Smooth muscle cell (in vitro differentiated cells): ENCODE measurements at regions not wholly inside any gene's neighbourhood (a gene's known extent, or its start where the extent isn't known, plus 50 kb on each side); places are given as distances from the start of the nearest gene placed in this dataset.

Experiments
- DNase-seq: peaks from one replicate; lab custom pipeline; 2025; ENCODE audit not compliant: unreplicated experiment; lab: John Stamatoyannopoulos, UW
- H2AFZ ChIP-seq: fragments of 200-600 bp; sonication (generic); 2 replicates; pipeline ENCODE4 v1.6.0; 2016; ENCODE audit warnings: antibody characterized with exemption, low read depth, mild to moderate bottlenecking
- H3F3A ChIP-seq: fragments of 200-600 bp; sonication (generic); 2 replicates; pipeline ENCODE4 v1.6.0; 2017; ENCODE audit warnings: antibody characterized with exemption, low read depth
- H3K27ac ChIP-seq: fragments of 200-600 bp; sonication (generic); 2 replicates; pipeline ENCODE4 v1.5.1; 2016; ENCODE audit warnings: low read depth, mild to moderate bottlenecking
- H3K27me3 ChIP-seq: fragments of 200-600 bp; sonication (generic); 2 replicates; pipeline ENCODE4 v1.6.1; 2016; ENCODE audit warnings: low read depth, mild to moderate bottlenecking
- H3K36me3 ChIP-seq: fragments of 200-600 bp; sonication (generic); 2 replicates; pipeline ENCODE4 v1.5.1; 2016; ENCODE audit warnings: low read depth
- H3K4me1 ChIP-seq: fragments of 200-600 bp; sonication (generic); 2 replicates; pipeline ENCODE4 v1.5.1; 2016; ENCODE audit warnings: low read depth
- H3K4me2 ChIP-seq: fragments of 200-600 bp; sonication (generic); 2 replicates; pipeline ENCODE4 v1.6.0; 2016; ENCODE audit warnings: mild to moderate bottlenecking
- H3K4me3 ChIP-seq: fragments of 200-600 bp; sonication (generic); 2 replicates; pipeline ENCODE4 v1.5.1; 2016; ENCODE audit warnings: mild to moderate bottlenecking
- H3K79me2 ChIP-seq: fragments of 200-600 bp; sonication (generic); 2 replicates; pipeline ENCODE4 v1.6.0; 2016; ENCODE audit warnings: low read depth, mild to moderate bottlenecking
- H3K9ac ChIP-seq: fragments of 200-600 bp; sonication (generic); 2 replicates; pipeline ENCODE4 v1.6.0; 2016; ENCODE audit warnings: low read depth
- H3K9me3 ChIP-seq: fragments of 200-600 bp; sonication (generic); replicated peaks from 2 replicates; pipeline ENCODE4 v1.5.1; 2016; ENCODE audit warnings: low read depth
- H4K20me1 ChIP-seq: fragments of 200-600 bp; sonication (generic); 2 replicates; pipeline ENCODE4 v1.6.0; 2016; ENCODE audit warnings: low read depth
- CTCF ChIP-seq: fragments of 200-600 bp; sonication (generic); IDR thresholded peaks from 2 replicates; pipeline ENCODE4 v1.5.1; 2017; ENCODE audit warnings: borderline replicate concordance, mild to moderate bottlenecking, antibody characterized with exemption; ENCODE audit not compliant: insufficient read depth, poor library complexity, severe bottlenecking
- WGBS: methylation state at CpG from one replicate; pipeline ENCODE4 v1.1.7; 2016; ENCODE audit warnings: low lambda C conversion rate; 5-methylcytosine and 5-hydroxymethylcytosine counted together

DNA sequence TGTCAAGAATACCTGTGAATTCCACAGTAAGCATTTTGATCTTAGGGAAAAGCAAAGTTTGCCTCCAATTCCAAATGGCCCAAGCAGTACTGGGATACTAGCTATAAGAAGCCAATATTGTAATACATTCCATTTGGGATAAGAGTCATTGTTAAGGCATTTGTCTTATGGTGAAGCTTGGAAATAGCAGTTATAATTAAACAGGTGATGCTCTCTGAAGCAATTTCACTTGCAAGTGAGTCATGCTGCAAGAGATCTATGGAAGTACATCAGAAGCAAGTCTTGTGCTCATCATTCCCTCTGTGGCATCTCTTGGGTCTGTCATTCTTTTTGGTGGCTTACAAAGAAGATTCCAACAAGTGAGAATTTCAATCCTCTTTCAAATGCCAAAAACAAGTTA lies 386.4 kb upstream of the RPS6KA3 start:
- Histone ChIP-seq H3K27me3 (no peaks in the 10 kb centered on the region), H3K9me3 (peaks cover 3% of the 10 kb centered on the region), H3K4me3 (no peak overlapping the region), H3K27ac (no peak overlapping the region), H3K4me1 (no peaks in the 10 kb centered on the region), H3F3A (no peaks in the 10 kb centered on the region), H4K20me1 (no peaks in the 10 kb centered on the region), H3K9ac (no peak overlapping the region), H2AFZ (no peak overlapping the region), H3K36me3 (no peaks in the 10 kb centered on the region), H3K4me2 (no peak overlapping the region), H3K79me2 (no peaks in the 10 kb centered on the region)
- no peak for DNase-seq
- no peak for TF ChIP-seq CTCF

DNA sequence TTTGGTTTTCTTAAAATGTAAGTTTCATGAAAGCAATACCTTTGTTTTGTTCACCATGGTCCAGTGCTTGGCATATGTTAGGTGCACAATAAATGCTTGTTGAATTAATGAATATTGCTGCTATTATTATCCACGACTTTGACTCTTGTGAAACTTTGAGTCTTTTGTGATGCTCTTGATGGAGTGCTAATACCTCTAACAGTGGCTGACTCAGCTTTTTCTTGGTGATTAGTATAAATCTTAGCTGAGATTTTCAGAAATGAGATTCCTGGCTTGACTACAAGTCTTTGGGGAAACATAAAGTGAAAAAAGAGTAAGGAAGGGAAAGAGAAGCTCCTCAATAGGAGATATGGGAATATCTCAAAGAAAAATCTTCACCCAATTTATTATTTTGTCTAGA lies 375.2 kb upstream of the RPS6KA3 start:
- Histone ChIP-seq H3K27me3 (no peaks in the 10 kb centered on the region), H3K79me2 (no peaks in the 10 kb centered on the region), H4K20me1 (no peaks in the 10 kb centered on the region), H3K4me3 (no peak overlapping the region), H3K4me1 (no peaks in the 10 kb centered on the region), H2AFZ (no peak overlapping the region), H3K9ac (no peak overlapping the region), H3K36me3 (no peaks in the 10 kb centered on the region), H3K4me2 (no peak overlapping the region), H3K9me3 (no peaks in the 10 kb centered on the region), H3F3A (no peaks in the 10 kb centered on the region), H3K27ac (no peak overlapping the region)
- TF ChIP-seq CTCF: no peak
- no peak for DNase-seq
- 54% methylated on average over 1 of the region's 1 CpG for WGBS

DNA sequence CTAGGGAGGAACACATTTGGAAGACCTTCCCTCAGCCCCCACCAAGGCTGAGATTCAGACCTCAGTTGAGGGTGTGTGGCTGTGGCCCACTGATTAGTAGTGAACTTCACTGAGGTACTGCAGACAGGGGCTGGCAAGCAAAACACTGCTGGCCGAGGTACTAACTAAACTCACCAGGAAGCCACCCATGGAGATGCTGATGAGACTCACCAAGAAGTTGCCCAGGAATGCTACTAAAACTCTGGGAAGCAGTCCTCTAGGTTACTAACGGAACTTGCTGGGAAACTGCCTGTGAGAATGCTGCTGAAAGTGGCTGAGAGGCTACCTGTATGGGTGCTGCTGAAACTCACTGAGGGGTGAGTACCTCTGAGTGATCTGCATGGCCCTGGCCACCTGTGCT lies 372.4 kb upstream of the RPS6KA3 start:
- WGBS: 39% methylated on average over 2 of the region's 2 CpGs
- no peak overlapping the region for H3K4me3 ChIP-seq

More for the DNA sequence above, 372.4 kb upstream of the RPS6KA3 start:
- Histone ChIP-seq H3K4me2 (no peak overlapping the region), H2AFZ (no peak overlapping the region), H3K9ac (no peak overlapping the region), H3K27ac (no peak overlapping the region), H4K20me1 (no peaks in the 10 kb centered on the region), H3K27me3 (no peaks in the 10 kb centered on the region), H3K36me3 (no peaks in the 10 kb centered on the region), H3F3A (no peaks in the 10 kb centered on the region), H3K4me1 (no peaks in the 10 kb centered on the region), H3K9me3 (no peaks in the 10 kb centered on the region), H3K79me2 (no peaks in the 10 kb centered on the region)
- TF ChIP-seq CTCF: no peak
- no peak for DNase-seq
